PC-3 (cell line): ENCODE measurements at regions not wholly inside any gene's neighbourhood (a gene's known extent, or its start where the extent isn't known, plus 50 kb on each side); places are given as distances from the start of the nearest gene placed in this dataset.

Experiments
- CTCF ChIP-seq: fragments of 300-600 bp; sonication (generic); conservative IDR thresholded peaks from 2 replicates; pipeline ENCODE4 v1.5.1; 2017; ENCODE audit warnings: antibody characterized with exemption, low read depth, mild to moderate bottlenecking, low read length
- EZH2 ChIP-seq: fragments of 300-600 bp; sonication (generic); IDR thresholded peaks from one replicate; pipeline ENCODE4 v1.6.1; 2017; ENCODE audit warnings: antibody characterized with exemption, mild to moderate bottlenecking, low read length; ENCODE audit not compliant: unreplicated experiment
- EZH2phosphoT487 ChIP-seq: fragments of 300-600 bp; sonication (generic); IDR thresholded peaks from 2 replicates; pipeline ENCODE4 v1.6.1; 2018; ENCODE audit warnings: mild to moderate bottlenecking, antibody characterized with exemption, low read length, borderline replicate concordance

GRCh38 chr15:61307474-61307873 lies 78.4 kb upstream of the RORA start:
- no peak for TF ChIP-seq CTCF
- no peak for TF ChIP-seq EZH2
- no peak for TF ChIP-seq EZH2phosphoT487
